Endothelial cell of umbilical vein (primary cell): ENCODE measurements at regions not wholly inside any gene's neighbourhood (a gene's known extent, or its start where the extent isn't known, plus 50 kb on each side); places are given as distances from the start of the nearest gene placed in this dataset.

Experiments used
- BruUV-seq: library from RNA; stranded (reverse); fragments of 400-500 nt; replicated peaks from 2 replicates; lab custom pipeline; 2021; lab: Mats Ljungman, UMichigan
- CTCF ChIA-PET: fragments of 300-600, 350-600 bp; sonication (Branson Sonifier 250); formaldehyde crosslinking; loops from one replicate; lab custom pipeline; 2021; ENCODE audit warnings: antibody characterized with exemption, inconsistent platforms; lab: Charles Lee
- POLR2A ChIA-PET: fragments of 300-600, 350-600 bp; sonication (Branson Sonifier 250); formaldehyde crosslinking; loops from one replicate; lab custom pipeline; 2021; ENCODE audit warnings: antibody characterized with exemption, inconsistent platforms; lab: Charles Lee
- DNase-seq: peaks from one replicate; pipeline ENCODE4 v3.0.0-alpha.2; 2011; ENCODE audit warnings: low read depth, low spot score
- FAIRE-seq: peaks from 2 replicates; lab custom pipeline; 2011; peaks lifted over from hg19 to GRCh38; lab: Jason Lieb, UNC
- H2AFZ ChIP-seq: 2 replicates; pipeline ENCODE4 v1.6.0; 2012; ENCODE audit warnings: low read depth, low read length, control low read depth, inconsistent platforms
- H3K27ac ChIP-seq: 2 replicates; pipeline ENCODE4 v1.5.1; 2011; ENCODE audit warnings: low read depth, mild to moderate bottlenecking, control low read depth, low read length, moderate library complexity; ENCODE audit not compliant: insufficient read depth
- H3K27me3 ChIP-seq, 2 experiments: 2 replicates each; pipeline versions ENCODE4 v1.6.0 to v1.6.1; 2011; ENCODE audit warnings: low read length in 2 of 2, mixed read lengths in 1 of 2; ENCODE audit not compliant: control insufficient read depth in 2 of 2, insufficient read depth in 2 of 2
- H3K36me3 ChIP-seq, 2 experiments: 2 replicates in 1 of 2; 3 replicates in 1 of 2; pipeline ENCODE4 v1.5.1; 2011; ENCODE audit warnings: low read length in 2 of 2, mild to moderate bottlenecking in 1 of 2, moderate library complexity in 1 of 2; ENCODE audit not compliant: control insufficient read depth in 2 of 2, insufficient read depth in 2 of 2; ENCODE audit errors: extremely low read depth in 1 of 2
- H3K4me1 ChIP-seq: 3 replicates; pipeline ENCODE4 v1.5.1; 2011; ENCODE audit warnings: mild to moderate bottlenecking, low read length; ENCODE audit not compliant: control insufficient read depth, insufficient read depth; ENCODE audit errors: extremely low read depth
- H3K4me2 ChIP-seq: 2 replicates; pipeline ENCODE4 v1.6.1; 2011; ENCODE audit warnings: low read length, control low read depth, mixed read lengths; ENCODE audit not compliant: insufficient read depth
- H3K4me3 ChIP-seq, 3 experiments: fragments of 200-600 bp in 1 of 3; sonication (generic), shearing (Covaris generic) in 1 of 3; replicated peaks in 1 of 3; 2 replicates each; pipeline ENCODE4 v1.5.1; 2011 to 2016; ENCODE audit warnings: control low read depth in 3 of 3, low read length in 3 of 3, mild to moderate bottlenecking in 2 of 3, inconsistent platforms in 1 of 3, low read depth in 1 of 3, moderate library complexity in 1 of 3; ENCODE audit not compliant: insufficient read depth in 1 of 3
- H3K79me2 ChIP-seq: 2 replicates; pipeline ENCODE4 v1.6.0; 2012; ENCODE audit warnings: low read length, inconsistent platforms; ENCODE audit not compliant: control insufficient read depth, insufficient read depth
- H3K9ac ChIP-seq: replicated peaks from 2 replicates; pipeline ENCODE3; 2011; ENCODE audit warnings: low read length, control low read depth; ENCODE audit not compliant: insufficient read depth; ENCODE audit errors: extremely low read depth
- H3K9me1 ChIP-seq: replicated peaks from 3 replicates; pipeline ENCODE4 v1.6.0; 2011; ENCODE audit warnings: mild to moderate bottlenecking, low read length; ENCODE audit not compliant: control insufficient read depth, insufficient read depth; ENCODE audit errors: extremely low read depth
- H3K9me3 ChIP-seq: replicated peaks from 2 replicates; pipeline ENCODE4 v1.5.1; 2012; ENCODE audit warnings: low read length, inconsistent platforms; ENCODE audit not compliant: control insufficient read depth, insufficient read depth
- H4K20me1 ChIP-seq: replicated peaks from 2 replicates; pipeline ENCODE3; 2011; ENCODE audit warnings: mild to moderate bottlenecking, low read length; ENCODE audit not compliant: control insufficient read depth, insufficient read depth; ENCODE audit errors: extremely low read depth
- CTCF ChIP-seq, 2 donors: IDR thresholded peaks; 1 replicate in 1 of 2; 2 replicates in 1 of 2; pipeline ENCODE4 v1.5.1; 2011; ENCODE audit warnings: low read length in 2 of 2, mild to moderate bottlenecking in 2 of 2, moderate library complexity in 2 of 2, control low read depth in 1 of 2, inconsistent platforms in 1 of 2, low read depth in 1 of 2; ENCODE audit not compliant: insufficient read depth in 1 of 2; ENCODE audit errors: extremely low read depth in 1 of 2
- EZH2 ChIP-seq: IDR thresholded peaks from 2 replicates; pipeline ENCODE4 v1.6.1; 2012; ENCODE audit warnings: borderline replicate concordance, low read depth, mild to moderate bottlenecking, moderate library complexity, low read length, inconsistent platforms; ENCODE audit not compliant: severe bottlenecking
- FOS ChIP-seq: IDR thresholded peaks from 2 replicates; pipeline ENCODE4 v1.6.1; 2011; ENCODE audit warnings: mild to moderate bottlenecking, low read length, moderate library complexity, borderline replicate concordance; ENCODE audit not compliant: insufficient read depth
- GATA2 ChIP-seq: IDR thresholded peaks from 2 replicates; pipeline ENCODE4 v1.7.0; 2011; ENCODE audit warnings: low read depth, mild to moderate bottlenecking, moderate library complexity, mixed read lengths, low read length; ENCODE audit not compliant: insufficient read length, insufficient read depth
- JUN ChIP-seq: IDR thresholded peaks from 2 replicates; pipeline ENCODE4 v1.6.1; 2011; ENCODE audit warnings: borderline replicate concordance, low read depth; ENCODE audit not compliant: insufficient read length, insufficient read depth
- MAX ChIP-seq: IDR thresholded peaks from 2 replicates; pipeline ENCODE4 v1.6.1; 2011; ENCODE audit not compliant: insufficient read depth, insufficient read length
- MYC ChIP-seq: IDR thresholded peaks from one replicate; pipeline ENCODE4 v1.6.1; 2011; ENCODE audit warnings: mild to moderate bottlenecking, low read depth, low read length
- POLR2A ChIP-seq: IDR thresholded peaks from 2 replicates; pipeline ENCODE4 v1.6.1; 2012; ENCODE audit warnings: low read depth, mild to moderate bottlenecking, control low read depth, low read length
- POLR2AphosphoS5 ChIP-seq: IDR thresholded peaks from 2 replicates; pipeline ENCODE4 v1.6.1; 2012; ENCODE audit warnings: low read depth, mild to moderate bottlenecking, control low read depth, low read length, moderate library complexity; ENCODE audit not compliant: insufficient read depth
- dilution Hi-C: fragments of 300-500 bp; cut with MboI; formaldehyde crosslinking; loops from one replicate; pipeline ENCODE4 v1.15.0; 2019; ENCODE audit warnings: low sequenced_read_pairs; ENCODE audit not compliant: extremely low pct_ligation_motif_present
- intact Hi-C: fragments of 100-400 bp; cut with micrococcal nuclease; formaldehyde crosslinking; loops from one replicate; pipeline ENCODE4 v1.10.0; 2022

DNA sequence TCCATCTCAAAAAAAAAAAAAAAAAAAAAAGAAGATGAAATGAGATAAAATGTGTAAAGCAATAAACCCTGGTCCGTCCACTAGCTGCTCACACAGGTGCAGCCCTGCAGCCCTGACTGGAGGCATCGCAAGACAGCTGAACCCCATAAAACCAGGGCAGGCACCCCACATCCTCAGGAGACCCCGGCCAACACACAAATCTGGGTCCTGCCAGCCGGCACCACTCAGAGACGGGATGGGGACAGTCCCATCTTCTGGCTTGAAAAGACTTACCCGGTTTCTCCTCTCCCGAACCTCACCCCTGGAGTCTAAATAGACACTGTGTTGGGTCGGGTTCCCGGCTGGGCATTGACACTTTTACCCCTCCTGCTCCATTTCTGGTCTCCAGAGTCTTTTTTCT, 52.7 kb upstream of the TNRC6C start:
- POLR2A ChIA-PET: no interaction called here
- BruUV-seq: no TSS peak
- TF ChIP-seq EZH2 (no peak), GATA2 (no peak), POLR2A (no peak), MYC (no peak), JUN (no peak), POLR2AphosphoS5 (no peak), FOS (no peak), MAX (no peak), CTCF (IDR thresholded peaks at IDR 0.05; ENCODE audit: extremely low read depth in 1 of 2, insufficient read depth in 1 of 2, low read depth in 1 of 2, low read length in 2 of 2) (no peak)
- dilution Hi-C loops: no loop called here
- intact Hi-C loops: no loop called here
- no peak overlapping the region for H3K4me2 ChIP-seq
- FAIRE-seq (no peak), DNase-seq (no peak)
- no peak overlapping the region for H2AFZ ChIP-seq
- no peaks in the 10 kb centered on the region for H3K36me3 ChIP-seq
- H3K79me2 ChIP-seq: no peaks in the 10 kb centered on the region
- no peaks in the 10 kb centered on the region for H3K9me3 ChIP-seq
- H3K27ac ChIP-seq: no peak overlapping the region
- CTCF ChIA-PET: interaction anchor here (1.4 kb wide), 1 partner anchor 10 kb away, joined by 3 read pairs; no protein-coding TSS in a partner anchor
- no peaks in the 10 kb centered on the region for H3K9me1 ChIP-seq
- no peak overlapping the region for H3K9ac ChIP-seq
- peaks cover 3 to 10% of the 10 kb centered on the region in 2 experiments for H3K27me3 ChIP-seq
- no peaks in the 10 kb centered on the region for H3K4me1 ChIP-seq
- H3K4me3 ChIP-seq: no peak overlapping the region
- H4K20me1 ChIP-seq: no peaks in the 10 kb centered on the region
